Testis (tissue), 2 donors: ENCODE measurements at regions not wholly inside any gene's neighbourhood (a gene's known extent, or its start where the extent isn't known, plus 50 kb on each side); places are given as distances from the start of the nearest gene placed in this dataset.

Source experiments
- DNase-seq: peaks from one replicate; pipeline ENCODE4 v3.0.0-alpha.2; 2019
- H3K27ac ChIP-seq, 2 donors: fragments of 200-600 bp; sonication (generic); one replicate each; pipeline ENCODE4 v1.5.1; 2019
- H3K27me3 ChIP-seq: fragments of 200-600 bp; sonication (generic); one replicate; pipeline ENCODE4 v1.5.1; 2019
- H3K36me3 ChIP-seq: fragments of 200-600 bp; sonication (generic); one replicate; pipeline ENCODE4 v1.5.1; 2017; ENCODE audit warnings: low read depth; ENCODE audit errors: missing control alignments
- H3K4me1 ChIP-seq: fragments of 200-600 bp; sonication (generic); one replicate; pipeline ENCODE4 v1.5.1; 2019
- H3K4me3 ChIP-seq, 2 donors: fragments of 200-600 bp; sonication (generic); one replicate each; pipeline ENCODE4 v1.5.1; 2017 to 2019
- H3K9me3 ChIP-seq: fragments of 200-600 bp; sonication (generic); one replicate; pipeline ENCODE4 v1.5.1; 2017
- POLR2A ChIP-seq: fragments of 450-650 bp; IDR thresholded peaks from one replicate; pipeline ENCODE4 v1.6.1; 2017; ENCODE audit warnings: antibody characterized with exemption, mild to moderate bottlenecking, moderate library complexity
- WGBS, 2 donors: methylation state at CpG; one replicate each; pipeline ENCODE4 v1.1.5; 2018; 5-methylcytosine and 5-hydroxymethylcytosine counted together
- intact Hi-C: fragments of 100-400 bp; cut with DNase I; formaldehyde crosslinking; loops from one replicate; pipeline ENCODE4 v1.15.1; 2023; ENCODE audit warnings: low total_unique reads
- TF ChIP-seq, protein P1 (sequence below), 3 experiments: fragments of 450-650 bp in 2 of 3; fragments of 200-600 bp in 1 of 3; sonication (generic) in 1 of 3; IDR thresholded peaks; one replicate each; pipeline ENCODE4 v1.5.1; 2016 to 2019; ENCODE audit warnings: antibody characterized with exemption in 3 of 3, mild to moderate bottlenecking in 2 of 3, moderate library complexity in 1 of 3

DNA sequence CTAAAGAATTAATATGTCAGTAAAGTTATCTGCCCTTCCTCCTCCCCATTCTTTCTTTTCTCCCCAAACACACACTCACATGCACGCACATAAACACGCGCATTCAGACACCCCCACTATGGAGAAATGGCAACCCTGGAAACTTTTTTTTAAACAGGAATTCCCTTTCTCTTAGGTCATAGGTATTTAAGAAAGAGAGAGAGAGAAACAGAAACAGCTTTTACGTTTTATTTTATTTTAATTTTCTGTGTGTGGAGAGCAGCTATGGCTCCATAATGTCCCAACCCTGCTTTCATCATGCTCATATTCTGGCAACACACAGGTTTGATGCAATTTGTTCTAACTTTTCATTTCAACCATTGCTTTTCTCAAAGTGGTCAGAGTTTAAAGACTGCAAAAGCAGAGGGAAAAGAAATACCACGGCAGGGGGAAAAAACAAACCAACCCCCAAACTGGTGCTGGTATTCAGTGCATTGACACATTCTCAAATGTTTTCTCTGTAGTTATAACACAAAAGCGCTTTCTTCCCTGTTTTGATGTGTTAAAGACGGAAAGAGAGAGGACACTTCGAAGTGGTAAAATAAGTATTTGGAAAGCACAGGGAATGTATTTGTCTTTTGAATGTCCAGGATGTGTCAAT is 126.0 kb upstream of the TMEM161B start:
- TF ChIP-seq POLR2A: no peak
- TF ChIP-seq, protein P1, sequence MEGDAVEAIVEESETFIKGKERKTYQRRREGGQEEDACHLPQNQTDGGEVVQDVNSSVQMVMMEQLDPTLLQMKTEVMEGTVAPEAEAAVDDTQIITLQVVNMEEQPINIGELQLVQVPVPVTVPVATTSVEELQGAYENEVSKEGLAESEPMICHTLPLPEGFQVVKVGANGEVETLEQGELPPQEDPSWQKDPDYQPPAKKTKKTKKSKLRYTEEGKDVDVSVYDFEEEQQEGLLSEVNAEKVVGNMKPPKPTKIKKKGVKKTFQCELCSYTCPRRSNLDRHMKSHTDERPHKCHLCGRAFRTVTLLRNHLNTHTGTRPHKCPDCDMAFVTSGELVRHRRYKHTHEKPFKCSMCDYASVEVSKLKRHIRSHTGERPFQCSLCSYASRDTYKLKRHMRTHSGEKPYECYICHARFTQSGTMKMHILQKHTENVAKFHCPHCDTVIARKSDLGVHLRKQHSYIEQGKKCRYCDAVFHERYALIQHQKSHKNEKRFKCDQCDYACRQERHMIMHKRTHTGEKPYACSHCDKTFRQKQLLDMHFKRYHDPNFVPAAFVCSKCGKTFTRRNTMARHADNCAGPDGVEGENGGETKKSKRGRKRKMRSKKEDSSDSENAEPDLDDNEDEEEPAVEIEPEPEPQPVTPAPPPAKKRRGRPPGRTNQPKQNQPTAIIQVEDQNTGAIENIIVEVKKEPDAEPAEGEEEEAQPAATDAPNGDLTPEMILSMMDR (IDR thresholded peaks at IDR 0.05): no peak
- no peaks in the 10 kb centered on the region for H3K4me1 ChIP-seq
- no peaks in the 10 kb centered on the region for H3K36me3 ChIP-seq
- intact Hi-C loops: no loop called here
- H3K27me3 ChIP-seq: no peaks in the 10 kb centered on the region
- no peak overlapping the region for H3K27ac ChIP-seq
- H3K9me3 ChIP-seq: no peaks in the 10 kb centered on the region
- 77 to 83% methylated on average over 8 of the region's 8 CpGs for WGBS, 2 donors
- no peak overlapping the region for H3K4me3 ChIP-seq
- DNase-seq: no peak

DNA sequence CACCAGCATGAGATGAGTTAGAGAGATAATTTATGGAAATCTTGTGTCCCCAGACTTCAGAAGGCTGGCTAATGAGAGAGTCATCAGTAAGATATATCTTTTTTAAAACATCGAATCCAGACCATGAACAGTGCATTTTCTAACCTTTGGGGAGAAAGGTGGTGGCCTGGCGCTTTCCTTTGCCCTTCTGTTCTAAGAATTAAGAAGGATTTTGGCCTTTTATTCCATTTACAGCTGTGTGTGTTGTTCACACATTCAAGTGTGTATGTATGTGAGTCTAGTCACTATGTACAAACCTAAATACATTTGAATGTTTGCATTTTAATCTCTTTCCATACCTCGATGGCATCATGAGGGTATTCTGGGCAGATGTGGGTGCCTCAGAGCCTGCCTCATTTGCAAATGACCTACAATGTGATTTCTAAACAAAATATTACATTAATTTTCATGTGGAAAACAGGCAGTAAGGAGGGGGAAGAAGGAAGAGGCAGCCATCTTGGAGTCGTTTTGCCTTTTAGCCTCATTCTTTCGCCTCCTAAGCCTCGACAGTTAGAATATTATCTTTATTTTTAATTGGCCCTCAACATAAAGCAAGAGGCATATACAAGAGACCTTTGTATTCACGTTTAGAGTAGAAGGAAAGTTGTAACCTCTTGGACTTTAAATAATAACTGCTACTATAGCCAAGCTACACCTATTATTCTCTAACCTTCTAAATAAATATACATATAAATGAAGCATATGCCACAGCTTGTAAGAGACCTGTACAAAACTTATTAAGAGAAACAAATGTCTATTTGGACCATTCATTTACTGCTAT is 125.3 kb upstream of the TMEM161B start:
- Histone ChIP-seq H3K27ac (no peak overlapping the region), H3K9me3 (no peaks in the 10 kb centered on the region), H3K27me3 (no peaks in the 10 kb centered on the region), H3K36me3 (no peaks in the 10 kb centered on the region), H3K4me1 (no peaks in the 10 kb centered on the region), H3K4me3 (no peak overlapping the region)
- WGBS, 2 donors: 76 to 82% methylated on average over 7 of the region's 7 CpGs
- DNase-seq: no peak
- intact Hi-C loops: no loop called here
- TF ChIP-seq, protein P1 (IDR thresholded peaks at IDR 0.05): no peak
- no peak for TF ChIP-seq POLR2A

DNA sequence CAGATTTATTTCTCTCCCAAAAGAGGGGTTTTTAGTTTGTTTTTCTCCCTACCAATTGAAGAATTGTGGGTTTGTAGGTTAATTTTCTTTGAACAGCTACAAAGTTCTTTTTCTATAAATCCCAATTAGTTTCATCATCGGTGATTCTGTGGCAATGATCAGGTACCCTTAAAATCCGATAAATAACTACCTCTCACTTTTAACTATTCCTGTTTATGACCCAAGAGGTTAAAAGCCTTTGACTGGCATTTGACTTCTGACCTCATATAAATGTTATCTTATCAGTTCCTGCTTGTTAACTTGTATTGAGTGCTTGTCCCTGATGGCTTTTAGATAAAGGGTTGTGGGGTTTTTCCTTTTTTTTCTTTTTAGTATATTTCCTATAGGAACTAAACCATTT is 124.4 kb upstream of the TMEM161B start:
- Histone ChIP-seq H3K27ac (no peak overlapping the region), H3K4me3 (no peak overlapping the region), H3K27me3 (no peaks in the 10 kb centered on the region), H3K36me3 (no peaks in the 10 kb centered on the region), H3K9me3 (no peaks in the 10 kb centered on the region), H3K4me1 (peaks cover 4% of the 10 kb centered on the region)
- DNase-seq: no peak
- intact Hi-C loops: no loop called here
- TF ChIP-seq, protein P1 (IDR thresholded peaks at IDR 0.05): no peak
- no peak for TF ChIP-seq POLR2A
- WGBS, 2 donors: 56 to 68% methylated on average over 2 of the region's 2 CpGs

GRCh38 chr5:88391991-88392390 is 123.3 kb upstream of the TMEM161B start:
- H3K4me3 ChIP-seq: no peak overlapping the region
- TF ChIP-seq, protein P1 (IDR thresholded peaks at IDR 0.05): no peak
- no peak for TF ChIP-seq POLR2A
- H3K36me3 ChIP-seq: no peaks in the 10 kb centered on the region
- H3K27ac ChIP-seq: no peak overlapping the region
- no peaks in the 10 kb centered on the region for H3K27me3 ChIP-seq
- intact Hi-C loops: no loop called here
- WGBS, 2 donors: 71 to 72% methylated on average over 3 of the region's 3 CpGs
- H3K9me3 ChIP-seq: no peaks in the 10 kb centered on the region
- no peak for DNase-seq
- H3K4me1 ChIP-seq: peaks cover 4% of the 10 kb centered on the region
